Left renal cortex interstitium (tissue), 4 donors: ENCODE measurements at regions not wholly inside any gene's neighbourhood (a gene's known extent, or its start where the extent isn't known, plus 50 kb on each side); places are given as distances from the start of the nearest gene placed in this dataset.
"Not testable (repeated sequence)": the region's sequence is repeated elsewhere in the genome, so short reads cannot be mapped to it uniquely, and the experiment has no call there.

Experiments
- DNase-seq, 4 donors: peaks; one replicate each; pipeline ENCODE4 v3.0.0-alpha.2; 2013; ENCODE audit warnings: low read depth in 4 of 4, low spot score in 2 of 4, missing footprints in 1 of 4

GRCh38 chr7:6988608-6989007, 162.5 kb upstream of the CCZ1B start:
- not testable (repeated sequence) for DNase-seq

GRCh38 chr7:6989968-6990367, 163.9 kb upstream of the CCZ1B start:
- not testable (repeated sequence) for DNase-seq

- DNase-seq: not testable (repeated sequence)
Observed at GRCh38 chr7:6990426-6991152, 164.5 kb upstream of the CCZ1B start.

GRCh38 chr7:6991169-6991611, 165.1 kb upstream of the CCZ1B start:
- DNase-seq: peak in 2 of 4 donors; percentile 18 to 59

- DNase-seq: not testable (repeated sequence)
Observed at GRCh38 chr7:6991686-6992085, 165.6 kb upstream of the CCZ1B start.

- not testable (repeated sequence) for DNase-seq
Observed at GRCh38 chr7:6992133-6992532, 166.1 kb upstream of the CCZ1B start.

- not testable (repeated sequence) for DNase-seq
Observed at GRCh38 chr7:6995026-6995425, 169.0 kb upstream of the CCZ1B start.

GRCh38 chr7:6995493-6996289, 169.6 kb upstream of the CCZ1B start:
- DNase-seq: not testable (repeated sequence)

- DNase-seq: not testable (repeated sequence)
Observed at GRCh38 chr7:6999067-6999666, 173.1 kb upstream of the CCZ1B start.

GRCh38 chr7:7002418-7003062, 176.5 kb upstream of the CCZ1B start:
- no peak for DNase-seq

- no peak for DNase-seq
Observed at GRCh38 chr7:7005303-7005702, 177.0 kb upstream of the C1GALT1 start.

- not testable (repeated sequence) for DNase-seq
Observed at GRCh38 chr7:7005949-7006348, 176.4 kb upstream of the C1GALT1 start.

GRCh38 chr7:7011241-7011640, 171.1 kb upstream of the C1GALT1 start:
- not testable (repeated sequence) for DNase-seq

GRCh38 chr7:7011751-7012150, 170.6 kb upstream of the C1GALT1 start:
- not testable (repeated sequence) for DNase-seq

GRCh38 chr7:7014827-7015595, 167.3 kb upstream of the C1GALT1 start:
- DNase-seq: no peak

- DNase-seq: no peak
Observed at GRCh38 chr7:7017707-7018280, 164.6 kb upstream of the C1GALT1 start.

- no peak for DNase-seq
Observed at GRCh38 chr7:7018290-7018689, 164.1 kb upstream of the C1GALT1 start.

GRCh38 chr7:7032221-7032620, 150.1 kb upstream of the C1GALT1 start:
- no peak for DNase-seq

GRCh38 chr7:7035851-7036250, 146.5 kb upstream of the C1GALT1 start:
- no peak for DNase-seq
